Left lung (tissue), 4 donors: ENCODE measurements at regions not wholly inside any gene's neighbourhood (a gene's known extent, or its start where the extent isn't known, plus 50 kb on each side); places are given as distances from the start of the nearest gene placed in this dataset.
A peak's percentile ranks its signal among the peaks of the same experiment; 100 is the strongest.

ENCODE experiments used
- ATAC-seq: fragments of 200-7000 bp; cut with Tn5 transposase; one replicate; pipeline ENCODE4 v1.9.1; 2020; ENCODE audit warnings: moderate library complexity
- DNase-seq, 4 donors: peaks; one replicate each; pipeline ENCODE4 v3.0.0-alpha.2; 2013 to 2020
- H3K27ac ChIP-seq, 2 donors: fragments of 200-600 bp; sonication (generic) in 1 of 2; one replicate each; pipeline versions ENCODE4 v1.5.0 to v1.8.0; 2020 to 2021
- H3K27me3 ChIP-seq, 2 donors: fragments of 200-600 bp; sonication (generic) in 1 of 2; one replicate each; pipeline versions ENCODE4 v1.5.0 to v1.8.0; 2020 to 2021
- H3K36me3 ChIP-seq, 2 donors: fragments of 200-600 bp; sonication (generic) in 1 of 2; one replicate each; pipeline versions ENCODE4 v1.5.0 to v1.8.0; 2020 to 2021
- H3K4me1 ChIP-seq, 2 donors: fragments of 200-600 bp; one replicate each; pipeline ENCODE4 v1.8.0; 2021
- H3K4me3 ChIP-seq, 2 donors: fragments of 200-600 bp; sonication (generic) in 1 of 2; one replicate each; pipeline versions ENCODE4 v1.5.0 to v1.8.0; 2020 to 2021; ENCODE audit warnings: mild to moderate bottlenecking in 1 of 2
- H3K9me3 ChIP-seq, 2 donors: fragments of 200-600 bp; sonication (generic) in 1 of 2; one replicate each; pipeline versions ENCODE4 v1.5.0 to v1.8.0; 2020 to 2021
- intact Hi-C, 2 donors: fragments of 100-400 bp; cut with DNase I; formaldehyde crosslinking; loops; one replicate each; pipeline versions ENCODE4 v1.11.2 to v1.14.2; 2022
- TF ChIP-seq, protein P1 (sequence below), 2 donors: fragments of 200-600 bp; sonication (generic) in 1 of 2; IDR thresholded peaks; one replicate each; pipeline versions ENCODE4 v1.5.0 to v1.8.0; 2021; ENCODE audit warnings: antibody characterized with exemption in 2 of 2
- donor health status: DM: no; HTN: yes; CAD: no.
- donor health status: DM: no; HTN: no; CAD: no.

DNA sequence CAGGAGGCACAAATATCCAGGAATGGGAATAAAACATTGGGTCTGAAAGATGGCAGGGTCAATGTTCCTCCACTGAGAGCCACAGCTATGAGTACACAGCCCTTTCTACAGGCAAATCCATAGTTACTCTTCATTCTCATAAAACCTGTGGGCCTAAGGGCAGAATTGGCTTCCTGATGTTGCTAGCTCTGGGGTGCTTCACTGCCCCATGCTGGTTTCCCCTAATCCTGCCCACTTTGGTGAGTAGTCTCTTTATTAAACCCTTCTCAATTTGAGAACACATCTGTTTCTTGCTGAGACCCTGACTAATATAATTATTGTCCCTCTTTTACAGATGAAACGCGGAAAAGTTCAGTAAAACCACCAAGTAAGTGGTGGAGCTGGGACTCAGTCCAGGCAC, 66.3 kb upstream of the RAI14 start:
- H3K27me3 ChIP-seq: no peaks in the 10 kb centered on the region
- no peaks in the 10 kb centered on the region for H3K9me3 ChIP-seq
- DNase-seq: no peak
- H3K27ac ChIP-seq: no peak overlapping the region
- no peaks in the 10 kb centered on the region for H3K36me3 ChIP-seq
- TF ChIP-seq, protein P1, sequence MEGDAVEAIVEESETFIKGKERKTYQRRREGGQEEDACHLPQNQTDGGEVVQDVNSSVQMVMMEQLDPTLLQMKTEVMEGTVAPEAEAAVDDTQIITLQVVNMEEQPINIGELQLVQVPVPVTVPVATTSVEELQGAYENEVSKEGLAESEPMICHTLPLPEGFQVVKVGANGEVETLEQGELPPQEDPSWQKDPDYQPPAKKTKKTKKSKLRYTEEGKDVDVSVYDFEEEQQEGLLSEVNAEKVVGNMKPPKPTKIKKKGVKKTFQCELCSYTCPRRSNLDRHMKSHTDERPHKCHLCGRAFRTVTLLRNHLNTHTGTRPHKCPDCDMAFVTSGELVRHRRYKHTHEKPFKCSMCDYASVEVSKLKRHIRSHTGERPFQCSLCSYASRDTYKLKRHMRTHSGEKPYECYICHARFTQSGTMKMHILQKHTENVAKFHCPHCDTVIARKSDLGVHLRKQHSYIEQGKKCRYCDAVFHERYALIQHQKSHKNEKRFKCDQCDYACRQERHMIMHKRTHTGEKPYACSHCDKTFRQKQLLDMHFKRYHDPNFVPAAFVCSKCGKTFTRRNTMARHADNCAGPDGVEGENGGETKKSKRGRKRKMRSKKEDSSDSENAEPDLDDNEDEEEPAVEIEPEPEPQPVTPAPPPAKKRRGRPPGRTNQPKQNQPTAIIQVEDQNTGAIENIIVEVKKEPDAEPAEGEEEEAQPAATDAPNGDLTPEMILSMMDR (IDR thresholded peaks at IDR 0.05): no peak
- ATAC-seq: no peak
- no peak overlapping the region for H3K4me3 ChIP-seq
- intact Hi-C loops: no loop called here
- H3K4me1 ChIP-seq: peaks cover 0 to 14% of the 10 kb centered on the region in 2 donors

DNA sequence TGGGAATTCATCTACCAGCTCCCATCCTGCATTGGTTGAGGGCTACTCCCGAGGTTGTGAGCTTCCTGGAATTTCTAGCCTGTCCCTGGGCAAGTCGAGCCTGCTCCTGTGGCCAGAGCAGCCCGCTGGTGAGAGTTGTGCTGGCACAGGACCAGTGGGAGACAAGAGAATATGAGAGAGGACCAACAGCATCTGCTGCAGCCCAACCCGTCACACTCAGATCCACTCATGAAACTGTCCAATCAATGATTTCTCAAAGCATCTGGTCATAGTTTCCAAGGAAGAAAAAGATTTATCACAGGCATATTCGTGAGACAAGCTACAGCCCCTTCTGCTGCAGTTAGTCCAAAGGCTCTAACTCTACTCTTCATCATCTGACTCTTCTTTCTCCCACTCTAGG, 64.4 kb upstream of the RAI14 start:
- ATAC-seq (no peak), DNase-seq (no peak)
- no peaks in the 10 kb centered on the region for H3K27me3 ChIP-seq
- TF ChIP-seq, protein P1 (IDR thresholded peaks at IDR 0.05): no peak
- H3K27ac ChIP-seq: no peak overlapping the region
- no peaks in the 10 kb centered on the region for H3K4me1 ChIP-seq
- no peaks in the 10 kb centered on the region for H3K36me3 ChIP-seq
- intact Hi-C loops: no loop called here
- H3K4me3 ChIP-seq: no peak overlapping the region
- no peaks in the 10 kb centered on the region for H3K9me3 ChIP-seq

DNA sequence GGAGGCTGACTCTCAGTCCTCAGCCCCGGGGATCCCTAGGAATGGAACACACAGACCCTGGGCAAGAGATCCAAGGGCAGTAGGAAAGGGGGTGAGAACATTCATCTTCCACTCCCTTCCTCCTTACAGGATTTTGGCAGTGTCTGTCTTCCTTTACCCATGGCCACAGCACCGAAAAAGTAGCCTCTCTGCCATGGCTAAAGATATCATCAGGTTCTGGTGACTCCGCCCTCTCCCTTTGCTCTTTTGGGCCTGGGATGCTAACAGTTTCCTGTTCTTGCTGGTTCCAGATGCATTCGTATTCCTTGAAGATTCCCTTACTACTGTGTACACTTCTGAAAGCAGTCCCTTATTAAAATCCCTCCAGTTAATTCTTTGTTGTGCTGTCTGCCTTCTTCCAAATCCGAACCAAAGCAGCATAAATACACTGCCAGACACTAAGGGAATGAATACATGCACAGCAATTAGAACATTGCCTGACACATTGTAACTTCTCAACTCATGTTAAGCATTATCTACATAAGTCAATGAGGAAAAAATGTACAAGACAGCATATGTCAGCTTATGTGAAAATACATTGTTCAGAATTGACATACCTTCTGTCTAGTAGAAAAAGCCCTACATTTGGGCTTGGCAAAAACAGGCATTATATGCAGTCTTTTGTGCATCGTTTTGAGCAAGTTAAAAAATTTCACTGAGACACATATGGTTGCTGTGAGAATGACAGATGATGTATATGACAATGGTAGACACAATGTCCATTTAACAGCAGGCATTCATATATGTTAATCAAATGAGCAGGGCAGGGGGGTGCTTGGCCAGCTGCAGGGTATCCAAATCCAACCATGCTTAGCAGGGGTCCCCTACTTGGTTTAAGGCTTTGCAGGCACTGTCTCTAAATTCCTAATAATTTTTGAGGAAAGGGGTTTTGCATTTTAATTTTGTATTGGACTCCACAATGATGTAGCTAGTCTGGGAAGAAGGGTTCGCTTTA, 58.8 kb upstream of the RAI14 start:
- DNase-seq (no peak), ATAC-seq (no peak)
- TF ChIP-seq, protein P1 (IDR thresholded peaks at IDR 0.05): no peak
- H3K27me3 ChIP-seq: no peaks in the 10 kb centered on the region
- H3K27ac ChIP-seq: no peak overlapping the region
- no peak overlapping the region for H3K4me3 ChIP-seq
- peaks cover 0 to 6% of the 10 kb centered on the region in 2 donors for H3K4me1 ChIP-seq
- no peaks in the 10 kb centered on the region for H3K36me3 ChIP-seq
- intact Hi-C loops: no loop called here
- H3K9me3 ChIP-seq: no peaks in the 10 kb centered on the region

DNA sequence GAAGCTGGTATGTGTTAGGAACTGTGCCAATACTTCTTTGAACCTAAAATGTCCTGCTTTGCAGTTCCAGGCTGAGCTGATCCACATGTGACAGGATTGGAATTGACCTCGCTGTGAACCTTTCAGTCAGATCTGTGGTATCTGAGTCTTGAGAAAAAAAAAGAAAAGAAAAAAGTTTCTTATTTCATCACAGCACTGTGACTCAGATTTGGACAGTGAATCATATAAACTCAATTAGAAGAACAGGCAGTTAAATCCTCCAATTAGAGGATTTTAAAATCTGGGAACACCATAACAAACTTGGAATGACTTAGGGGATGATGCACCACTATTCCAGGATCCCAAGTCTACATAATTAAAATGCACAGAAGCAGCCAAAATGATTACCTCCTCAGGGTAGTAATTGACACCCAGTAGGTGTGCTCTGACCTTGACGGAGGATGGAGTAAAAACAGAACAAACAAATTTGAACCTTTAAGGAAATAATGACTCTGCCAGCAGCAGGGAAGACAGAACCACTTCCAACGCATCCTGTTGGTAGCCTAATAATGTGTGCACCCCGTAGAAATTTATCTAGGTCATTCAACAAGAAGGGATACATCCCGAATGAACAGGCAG, 57.8 kb upstream of the RAI14 start:
- Histone ChIP-seq H3K9me3 (no peaks in the 10 kb centered on the region), H3K4me3 (no peak overlapping the region), H3K27me3 (no peaks in the 10 kb centered on the region), H3K4me1 (peaks cover 0 to 6% of the 10 kb centered on the region in 2 donors), H3K27ac (no peak overlapping the region), H3K36me3 (no peaks in the 10 kb centered on the region)
- TF ChIP-seq, protein P1 (IDR thresholded peaks at IDR 0.05): no peak
- peak in 1 of 4 donors; percentile 45 for DNase-seq
- ATAC-seq: peak; percentile 81
- intact Hi-C loops: no loop called here

DNA sequence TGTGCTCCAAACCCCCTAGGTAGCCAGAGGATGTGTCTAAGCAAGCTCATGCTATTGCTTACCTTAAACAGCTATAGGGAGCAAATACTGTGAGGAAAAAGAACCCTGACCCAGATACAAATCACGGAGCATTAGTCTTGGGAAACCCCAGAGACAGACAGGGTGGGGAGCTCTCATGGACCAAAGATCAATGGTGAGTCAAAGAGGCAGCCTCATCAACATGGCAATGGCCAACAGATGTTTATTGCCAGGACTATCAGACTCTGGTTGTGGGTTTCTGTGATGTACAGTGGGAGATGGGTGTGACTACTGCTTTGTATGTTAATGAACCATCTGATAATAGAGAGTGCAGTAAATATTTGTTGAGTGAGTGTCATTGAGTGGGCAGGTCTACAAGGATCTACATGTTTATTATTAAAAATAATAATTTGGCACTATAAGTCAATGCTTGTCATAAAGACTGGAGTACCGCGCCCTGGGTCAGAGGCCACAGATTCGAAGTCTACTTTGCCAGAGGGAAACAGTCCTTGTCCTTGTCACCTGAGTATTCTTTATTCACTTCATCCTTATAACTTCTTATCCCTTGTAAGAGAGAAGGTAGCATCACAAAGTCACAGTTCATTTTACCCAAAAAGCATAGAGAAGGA, 56.5 kb upstream of the RAI14 start:
- Histone ChIP-seq H3K4me1 (peaks cover 0 to 6% of the 10 kb centered on the region in 2 donors), H3K36me3 (no peaks in the 10 kb centered on the region), H3K4me3 (no peak overlapping the region), H3K27me3 (no peaks in the 10 kb centered on the region), H3K9me3 (no peaks in the 10 kb centered on the region), H3K27ac (no peak overlapping the region)
- no peak for DNase-seq
- TF ChIP-seq, protein P1 (IDR thresholded peaks at IDR 0.05): no peak
- intact Hi-C loops: no loop called here
- ATAC-seq: no peak
